ENCODE measurements at regions not wholly inside any gene's neighbourhood (a gene's known extent, or its start where the extent isn't known, plus 50 kb on each side); places are given as distances from the start of the nearest gene placed in this dataset.

DNA sequence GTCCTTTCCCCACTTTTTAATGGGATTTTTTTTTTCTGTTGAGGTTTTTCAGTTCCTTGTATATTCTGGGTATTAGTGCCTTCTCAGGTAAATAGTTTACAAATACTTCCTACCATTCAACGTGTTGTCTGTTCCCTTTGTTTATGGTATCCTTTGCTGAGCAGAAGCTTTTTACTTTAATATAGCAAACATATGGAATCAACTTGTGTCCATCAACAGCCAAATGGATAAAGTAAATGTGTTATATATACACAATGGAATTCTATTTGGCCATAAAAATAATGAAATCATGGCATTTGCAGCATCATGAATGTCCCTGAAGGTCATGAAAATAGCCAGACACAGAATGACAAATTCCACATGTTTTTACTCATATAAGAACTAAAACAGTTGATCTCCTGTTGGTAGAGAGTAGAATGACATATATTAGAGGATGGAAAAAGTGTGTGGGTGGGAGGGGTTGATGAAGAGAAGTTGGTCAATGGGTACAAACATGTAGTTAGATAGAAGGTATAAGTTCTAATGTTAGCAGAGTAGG, 500.8 kb downstream of the SLITRK6 start:
- TF ChIP-seq, protein P1, sequence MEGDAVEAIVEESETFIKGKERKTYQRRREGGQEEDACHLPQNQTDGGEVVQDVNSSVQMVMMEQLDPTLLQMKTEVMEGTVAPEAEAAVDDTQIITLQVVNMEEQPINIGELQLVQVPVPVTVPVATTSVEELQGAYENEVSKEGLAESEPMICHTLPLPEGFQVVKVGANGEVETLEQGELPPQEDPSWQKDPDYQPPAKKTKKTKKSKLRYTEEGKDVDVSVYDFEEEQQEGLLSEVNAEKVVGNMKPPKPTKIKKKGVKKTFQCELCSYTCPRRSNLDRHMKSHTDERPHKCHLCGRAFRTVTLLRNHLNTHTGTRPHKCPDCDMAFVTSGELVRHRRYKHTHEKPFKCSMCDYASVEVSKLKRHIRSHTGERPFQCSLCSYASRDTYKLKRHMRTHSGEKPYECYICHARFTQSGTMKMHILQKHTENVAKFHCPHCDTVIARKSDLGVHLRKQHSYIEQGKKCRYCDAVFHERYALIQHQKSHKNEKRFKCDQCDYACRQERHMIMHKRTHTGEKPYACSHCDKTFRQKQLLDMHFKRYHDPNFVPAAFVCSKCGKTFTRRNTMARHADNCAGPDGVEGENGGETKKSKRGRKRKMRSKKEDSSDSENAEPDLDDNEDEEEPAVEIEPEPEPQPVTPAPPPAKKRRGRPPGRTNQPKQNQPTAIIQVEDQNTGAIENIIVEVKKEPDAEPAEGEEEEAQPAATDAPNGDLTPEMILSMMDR (IDR thresholded peaks at IDR 0.05; ENCODE audit: borderline replicate concordance, extremely low read depth, low read length, poor library complexity, severe bottlenecking) = no peak
- TF ChIP-seq EZH2 (IDR thresholded peaks at IDR 0.05; ENCODE audit: borderline replicate concordance, low read depth, low read length, severe bottlenecking) = no peak
